Activated CD4-positive, alpha-beta memory T cell treated with anti-CD3 and anti-CD28 coated beads for 36 hours (primary cell): ENCODE measurements at regions not wholly inside any gene's neighbourhood (a gene's known extent, or its start where the extent isn't known, plus 50 kb on each side); places are given as distances from the start of the nearest gene placed in this dataset.

Experiments
- CTCF ChIA-PET: fragments of 350-600 bp; sonication (Branson Sonifier 250); formaldehyde crosslinking; loops from one replicate; lab custom pipeline; 2021; ENCODE audit warnings: antibody characterized with exemption, inconsistent platforms; lab: Charles Lee
- POLR2A ChIA-PET: fragments of 350-600 bp; sonication (Branson Sonifier 250); formaldehyde crosslinking; loops from one replicate; lab custom pipeline; 2021; ENCODE audit warnings: antibody characterized with exemption; lab: Charles Lee
- DNase-seq: peaks from one replicate; pipeline ENCODE4 v3.0.0-alpha.2; 2020
- H3K27ac Mint-ChIP-seq: one replicate; pipeline ENCODE4 v1.8.0; 2021; ENCODE audit warnings: mixed read lengths
- H3K27me3 Mint-ChIP-seq: one replicate; pipeline ENCODE4 v1.8.0; 2021; ENCODE audit warnings: mixed read lengths
- H3K36me3 Mint-ChIP-seq: one replicate; pipeline ENCODE4 v1.8.0; 2021; ENCODE audit warnings: mixed read lengths
- H3K4me1 Mint-ChIP-seq: one replicate; pipeline ENCODE4 v1.8.0; 2021; ENCODE audit warnings: low read depth, mixed read lengths
- H3K4me3 Mint-ChIP-seq: one replicate; pipeline ENCODE4 v1.8.0; 2021; ENCODE audit warnings: mild to moderate bottlenecking, mixed read lengths
- H3K9me3 Mint-ChIP-seq: one replicate; pipeline ENCODE4 v1.8.0; 2021; ENCODE audit warnings: mixed read lengths
- intact Hi-C: fragments of 100-400 bp; cut with micrococcal nuclease; formaldehyde crosslinking; loops from one replicate; pipeline ENCODE4 v1.15.1; 2023

GRCh38 chr2:74735009-74735408, 81.0 kb downstream of the SEMA4F start:
- ChIA-PET CTCF (interaction anchor here (0.9 kb wide), 1 partner anchor 141 kb away, joined by 3 read pairs; no protein-coding TSS in a partner anchor), POLR2A (no interaction called here)
- Mint-ChIP-seq H3K4me3 (no peak overlapping the region), H3K4me1 (peaks cover 4% of the 10 kb centered on the region), H3K9me3 (peaks cover 10% of the 10 kb centered on the region), H3K27me3 (peaks cover 8% of the 10 kb centered on the region), H3K36me3 (no peaks in the 10 kb centered on the region), H3K27ac (no peak overlapping the region)
- intact Hi-C loops: no loop called here
- no peak for DNase-seq

- DNase-seq: no peak
- H3K36me3 Mint-ChIP-seq: no peaks in the 10 kb centered on the region
- H3K27me3 Mint-ChIP-seq: peaks cover 8% of the 10 kb centered on the region
- ChIA-PET POLR2A (no interaction called here), CTCF (interaction anchor here (0.9 kb wide), 1 partner anchor 141 kb away, joined by 3 read pairs; no protein-coding TSS in a partner anchor)
- peaks cover 4% of the 10 kb centered on the region for H3K4me1 Mint-ChIP-seq
- no peak overlapping the region for H3K4me3 Mint-ChIP-seq
- H3K9me3 Mint-ChIP-seq: peaks cover 10% of the 10 kb centered on the region
- H3K27ac Mint-ChIP-seq: no peak overlapping the region
- intact Hi-C loops: no loop called here
Measured at GRCh38 chr2:74735564-74735963, 81.5 kb downstream of the SEMA4F start.

DNA sequence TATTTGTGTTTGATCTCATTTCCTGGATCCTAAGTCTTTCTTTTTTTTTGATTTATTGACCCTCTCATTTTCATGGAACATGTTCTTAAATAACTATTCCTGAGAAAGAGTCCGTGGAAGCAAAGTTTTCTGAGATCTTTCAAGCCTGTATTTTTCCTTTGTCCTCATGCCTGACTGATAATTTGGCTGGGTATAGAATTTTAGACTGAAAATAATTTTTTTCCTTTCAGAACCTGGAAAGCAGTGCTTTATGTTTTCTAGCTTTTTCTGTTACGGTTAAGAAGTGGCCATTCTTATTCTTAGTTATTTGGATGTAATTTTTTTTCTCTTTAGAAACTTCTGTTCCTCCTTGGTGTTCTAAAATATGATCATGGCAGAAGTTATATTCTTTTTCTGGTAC, 82.5 kb downstream of the SEMA4F start:
- DNase-seq: no peak
- H3K4me3 Mint-ChIP-seq: no peak overlapping the region
- CTCF ChIA-PET: no interaction called here
- peaks cover 10% of the 10 kb centered on the region for H3K9me3 Mint-ChIP-seq
- peaks cover 2% of the 10 kb centered on the region for H3K27me3 Mint-ChIP-seq
- no peaks in the 10 kb centered on the region for H3K36me3 Mint-ChIP-seq
- POLR2A ChIA-PET: no interaction called here
- H3K4me1 Mint-ChIP-seq: peaks cover 4% of the 10 kb centered on the region
- intact Hi-C loops: no loop called here
- H3K27ac Mint-ChIP-seq: no peak overlapping the region

DNA sequence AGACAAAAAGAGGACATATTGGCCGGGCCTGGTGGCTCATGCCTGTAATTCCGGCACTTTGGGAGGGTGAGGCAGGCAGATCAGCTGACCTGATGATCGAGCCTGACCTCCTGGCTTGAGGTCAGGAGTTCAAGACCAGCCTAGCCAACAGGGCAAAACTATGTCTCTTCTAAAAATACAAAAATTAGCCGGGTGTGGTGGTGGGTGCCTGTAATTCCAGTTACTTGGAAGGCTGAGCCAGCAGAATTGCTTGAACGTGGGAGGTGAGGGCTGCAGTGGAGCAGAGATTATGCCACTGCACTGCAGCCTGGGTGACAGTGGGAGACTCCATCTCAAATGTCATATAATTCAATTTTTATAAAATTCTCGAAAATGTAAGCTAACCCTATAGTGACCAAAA, 84.5 kb downstream of the SEMA4F start:
- Mint-ChIP-seq H3K27ac (no peak overlapping the region), H3K36me3 (no peaks in the 10 kb centered on the region), H3K4me1 (peaks cover 4% of the 10 kb centered on the region), H3K9me3 (peaks cover 10% of the 10 kb centered on the region), H3K27me3 (no peaks in the 10 kb centered on the region), H3K4me3 (no peak overlapping the region)
- intact Hi-C loops: no loop called here
- ChIA-PET POLR2A (no interaction called here), CTCF (no interaction called here)
- no peak for DNase-seq

- DNase-seq: no peak
- Mint-ChIP-seq H3K27me3 (no peaks in the 10 kb centered on the region), H3K4me3 (no peak overlapping the region), H3K36me3 (no peaks in the 10 kb centered on the region), H3K27ac (no peak overlapping the region), H3K4me1 (peaks cover 4% of the 10 kb centered on the region), H3K9me3 (peaks cover 10% of the 10 kb centered on the region)
- intact Hi-C loops: no loop called here
- CTCF ChIA-PET: no interaction called here
- POLR2A ChIA-PET: no interaction called here
Measured at GRCh38 chr2:74739129-74739528, 85.1 kb downstream of the SEMA4F start.

GRCh38 chr2:74739733-74740241, 85.7 kb downstream of the SEMA4F start:
- H3K4me1 Mint-ChIP-seq: peaks cover 4% of the 10 kb centered on the region
- intact Hi-C loops: no loop called here
- H3K27me3 Mint-ChIP-seq: no peaks in the 10 kb centered on the region
- H3K27ac Mint-ChIP-seq: no peak overlapping the region
- CTCF ChIA-PET: no interaction called here
- no peaks in the 10 kb centered on the region for H3K36me3 Mint-ChIP-seq
- DNase-seq: no peak
- peaks cover 10% of the 10 kb centered on the region for H3K9me3 Mint-ChIP-seq
- POLR2A ChIA-PET: no interaction called here
- no peak overlapping the region for H3K4me3 Mint-ChIP-seq

DNA sequence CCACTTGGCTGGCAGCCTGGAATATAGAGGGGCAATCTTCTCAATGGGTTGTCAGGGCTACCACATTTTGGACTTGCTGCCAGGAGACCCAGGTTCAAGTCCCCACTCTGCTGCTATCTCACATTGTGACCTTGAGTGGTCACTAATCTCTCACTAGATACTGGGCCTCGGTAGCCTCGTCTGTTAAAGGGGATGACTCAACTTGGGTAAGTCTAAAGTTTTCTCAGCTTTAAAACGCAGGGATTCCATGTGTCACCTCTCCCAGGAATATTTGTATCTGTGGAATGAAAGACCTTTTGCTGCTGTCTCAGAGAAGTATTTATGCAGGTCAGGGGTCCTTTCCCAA, 86.3 kb downstream of the SEMA4F start:
- CTCF ChIA-PET: interaction anchor here (1.0 kb wide), 1 partner anchor 135 kb away, joined by 3 read pairs; no protein-coding TSS in a partner anchor

GRCh38 chr2:74740741-74741431, 86.8 kb downstream of the SEMA4F start:
- Mint-ChIP-seq H3K27me3 (no peaks in the 10 kb centered on the region), H3K4me3 (no peak overlapping the region), H3K36me3 (no peaks in the 10 kb centered on the region), H3K9me3 (peaks cover 10% of the 10 kb centered on the region), H3K27ac (no peak overlapping the region), H3K4me1 (no peaks in the 10 kb centered on the region)
- peak; percentile 11 for DNase-seq
- POLR2A ChIA-PET: no interaction called here
- CTCF ChIA-PET: interaction anchor here (1.0 kb wide), 1 partner anchor 135 kb away, joined by 3 read pairs; no protein-coding TSS in a partner anchor
- intact Hi-C loops: no loop called here

More for the DNA sequence above, 86.3 kb downstream of the SEMA4F start:
- Mint-ChIP-seq H3K27ac (no peak overlapping the region), H3K4me3 (no peak overlapping the region), H3K9me3 (peaks cover 10% of the 10 kb centered on the region), H3K4me1 (peaks cover 3% of the 10 kb centered on the region), H3K36me3 (no peaks in the 10 kb centered on the region), H3K27me3 (no peaks in the 10 kb centered on the region)
- intact Hi-C loops: no loop called here
- POLR2A ChIA-PET: no interaction called here
- DNase-seq: no peak

DNA sequence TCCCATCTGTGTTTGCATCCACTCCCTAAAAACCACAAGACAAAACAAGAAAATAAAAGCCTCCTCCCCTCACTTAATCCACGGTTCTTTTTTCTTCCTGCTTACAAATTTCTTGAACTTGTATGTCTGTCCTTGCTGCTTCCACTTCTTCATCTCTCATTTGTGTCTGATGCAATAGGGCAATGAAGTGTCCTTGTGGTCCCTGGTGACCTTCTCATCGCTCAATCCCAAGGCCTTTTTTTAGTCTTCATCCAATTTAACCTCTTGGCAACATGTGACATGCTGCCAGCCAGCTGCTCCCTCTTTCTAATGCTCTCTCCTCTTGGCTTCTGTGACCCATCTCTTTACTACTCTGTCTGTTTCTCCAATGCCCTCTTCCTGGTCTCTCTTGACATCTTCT, 87.6 kb downstream of the SEMA4F start:
- H3K27ac Mint-ChIP-seq: no peak overlapping the region
- no peak for DNase-seq
- H3K9me3 Mint-ChIP-seq: peaks cover 6% of the 10 kb centered on the region
- H3K4me3 Mint-ChIP-seq: no peak overlapping the region
- intact Hi-C loops: no loop called here
- no peaks in the 10 kb centered on the region for H3K4me1 Mint-ChIP-seq
- POLR2A ChIA-PET: no interaction called here
- CTCF ChIA-PET: no interaction called here
- no peaks in the 10 kb centered on the region for H3K27me3 Mint-ChIP-seq
- no peaks in the 10 kb centered on the region for H3K36me3 Mint-ChIP-seq

- H3K9me3 Mint-ChIP-seq: no peaks in the 10 kb centered on the region
- CTCF ChIA-PET: no interaction called here
- POLR2A ChIA-PET: no interaction called here
Measured at GRCh38 chr2:74742471-74742870, 88.4 kb downstream of the SEMA4F start.

GRCh38 chr2:74743039-74743438, 89.0 kb downstream of the SEMA4F start:
- ChIA-PET POLR2A (no interaction called here), CTCF (interaction anchor here (1.0 kb wide), 1 partner anchor 176 kb away, joined by 3 read pairs; no protein-coding TSS in a partner anchor)
- Mint-ChIP-seq H3K36me3 (no peaks in the 10 kb centered on the region), H3K27me3 (no peaks in the 10 kb centered on the region), H3K27ac (no peak overlapping the region), H3K9me3 (no peaks in the 10 kb centered on the region), H3K4me1 (no peaks in the 10 kb centered on the region), H3K4me3 (no peak overlapping the region)
- no peak for DNase-seq
- intact Hi-C loops: no loop called here

More at GRCh38 chr2:74742471-74742870, 88.4 kb downstream of the SEMA4F start:
- no peaks in the 10 kb centered on the region for H3K36me3 Mint-ChIP-seq
- intact Hi-C loops: no loop called here
- no peak overlapping the region for H3K4me3 Mint-ChIP-seq
- no peak for DNase-seq
- H3K27ac Mint-ChIP-seq: no peak overlapping the region
- H3K4me1 Mint-ChIP-seq: no peaks in the 10 kb centered on the region
- no peaks in the 10 kb centered on the region for H3K27me3 Mint-ChIP-seq

DNA sequence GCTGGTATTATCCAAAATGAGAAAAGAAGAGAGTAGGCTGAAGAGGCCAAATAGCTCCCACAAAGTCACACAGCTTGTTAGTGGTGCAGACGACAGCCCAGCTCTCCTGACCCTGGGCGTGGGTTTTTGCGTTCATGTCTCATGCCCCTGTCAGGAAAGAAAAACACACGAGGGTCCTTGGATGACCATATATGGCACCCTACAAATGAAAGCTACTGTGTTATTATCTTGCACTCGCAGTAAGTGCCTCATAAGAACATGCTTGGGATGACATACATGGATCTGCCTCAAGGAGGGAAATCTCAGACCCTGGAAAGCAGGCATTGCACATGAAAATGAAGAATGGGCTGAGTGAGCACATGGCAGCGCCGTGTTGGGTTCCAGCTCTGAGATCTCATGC, 89.7 kb downstream of the SEMA4F start:
- H3K9me3 Mint-ChIP-seq: no peaks in the 10 kb centered on the region
- CTCF ChIA-PET: interaction anchor here (1.0 kb wide), 1 partner anchor 175 kb away, joined by 3 read pairs; no protein-coding TSS in a partner anchor
- DNase-seq: no peak
- POLR2A ChIA-PET: no interaction called here
- H3K36me3 Mint-ChIP-seq: no peaks in the 10 kb centered on the region
- no peaks in the 10 kb centered on the region for H3K27me3 Mint-ChIP-seq
- intact Hi-C loops: no loop called here
- H3K27ac Mint-ChIP-seq: no peak overlapping the region
- no peak overlapping the region for H3K4me3 Mint-ChIP-seq
- H3K4me1 Mint-ChIP-seq: no peaks in the 10 kb centered on the region
